Vagina (tissue), 2 donors: ENCODE measurements at regions not wholly inside any gene's neighbourhood (a gene's known extent, or its start where the extent isn't known, plus 50 kb on each side); places are given as distances from the start of the nearest gene placed in this dataset.

Source experiments
- POLR2A ChIP-seq, 2 donors: fragments of 450-650 bp; IDR thresholded peaks; one replicate each; pipeline ENCODE4 v1.6.1; 2017; ENCODE audit warnings: antibody characterized with exemption in 2 of 2, mild to moderate bottlenecking in 2 of 2, moderate library complexity in 2 of 2
- POLR2AphosphoS5 ChIP-seq, 2 donors: sonication (generic); formaldehyde crosslinking; IDR thresholded peaks; one replicate each; pipeline ENCODE4 v1.9.0; 2017; ENCODE audit warnings: antibody characterized with exemption in 2 of 2, mild to moderate bottlenecking in 2 of 2, low read depth in 1 of 2; ENCODE audit not compliant: insufficient read depth in 1 of 2
- TF ChIP-seq, protein P1 (sequence below), 3 experiments: fragments of 450-650 bp in 2 of 3; fragments of 200-600 bp in 1 of 3; sonication (generic) in 1 of 3; IDR thresholded peaks; one replicate each; pipeline ENCODE4 v1.5.1; 2017 to 2019; ENCODE audit warnings: antibody characterized with exemption in 3 of 3, mild to moderate bottlenecking in 2 of 3, moderate library complexity in 2 of 3

GRCh38 chr10:20984662-20985061, 87.6 kb upstream of the NEBL start:
- TF ChIP-seq POLR2A (IDR thresholded peaks at IDR 0.05): no peak
- TF ChIP-seq, protein P1, sequence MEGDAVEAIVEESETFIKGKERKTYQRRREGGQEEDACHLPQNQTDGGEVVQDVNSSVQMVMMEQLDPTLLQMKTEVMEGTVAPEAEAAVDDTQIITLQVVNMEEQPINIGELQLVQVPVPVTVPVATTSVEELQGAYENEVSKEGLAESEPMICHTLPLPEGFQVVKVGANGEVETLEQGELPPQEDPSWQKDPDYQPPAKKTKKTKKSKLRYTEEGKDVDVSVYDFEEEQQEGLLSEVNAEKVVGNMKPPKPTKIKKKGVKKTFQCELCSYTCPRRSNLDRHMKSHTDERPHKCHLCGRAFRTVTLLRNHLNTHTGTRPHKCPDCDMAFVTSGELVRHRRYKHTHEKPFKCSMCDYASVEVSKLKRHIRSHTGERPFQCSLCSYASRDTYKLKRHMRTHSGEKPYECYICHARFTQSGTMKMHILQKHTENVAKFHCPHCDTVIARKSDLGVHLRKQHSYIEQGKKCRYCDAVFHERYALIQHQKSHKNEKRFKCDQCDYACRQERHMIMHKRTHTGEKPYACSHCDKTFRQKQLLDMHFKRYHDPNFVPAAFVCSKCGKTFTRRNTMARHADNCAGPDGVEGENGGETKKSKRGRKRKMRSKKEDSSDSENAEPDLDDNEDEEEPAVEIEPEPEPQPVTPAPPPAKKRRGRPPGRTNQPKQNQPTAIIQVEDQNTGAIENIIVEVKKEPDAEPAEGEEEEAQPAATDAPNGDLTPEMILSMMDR (IDR thresholded peaks at IDR 0.05): no peak
- no peak for TF ChIP-seq POLR2AphosphoS5 (IDR thresholded peaks at IDR 0.05; ENCODE audit: insufficient read depth in 1 of 2, low read depth in 1 of 2)
